HG03039 (cell line): ENCODE measurements at regions not wholly inside any gene's neighbourhood (a gene's known extent, or its start where the extent isn't known, plus 50 kb on each side); places are given as distances from the start of the nearest gene placed in this dataset.
"Not testable (repeated sequence)": the region's sequence is repeated elsewhere in the genome, so short reads cannot be mapped to it uniquely, and the experiment has no call there.

Experiments
- ATAC-seq: cut with Tn5 transposase; IDR thresholded peaks from one replicate; pipeline ENCODE4 v1.9.1; 2021; ENCODE audit warnings: mild to moderate bottlenecking, moderate library complexity; ENCODE audit not compliant: unreplicated experiment

DNA sequence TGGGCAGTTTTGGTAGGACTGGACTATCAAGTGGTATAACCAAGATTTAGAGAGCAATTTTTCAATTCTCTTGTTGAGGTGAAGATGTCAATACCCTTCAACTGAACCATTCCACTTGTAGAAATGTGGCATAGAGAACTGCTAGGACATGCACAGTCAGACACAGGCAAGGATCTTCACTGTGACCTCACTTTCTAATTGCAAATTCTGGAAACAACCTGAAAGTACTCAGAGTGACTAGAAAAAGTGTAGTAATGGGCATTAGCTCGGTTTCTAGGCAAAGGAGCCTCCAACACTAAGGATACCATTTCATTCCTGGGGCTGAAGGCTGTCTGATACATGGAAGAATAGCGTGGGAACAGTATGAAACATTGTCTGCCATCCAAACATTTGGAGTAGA lies 433.0 kb upstream of the RUNX1 start:
- ATAC-seq, result no peak

DNA sequence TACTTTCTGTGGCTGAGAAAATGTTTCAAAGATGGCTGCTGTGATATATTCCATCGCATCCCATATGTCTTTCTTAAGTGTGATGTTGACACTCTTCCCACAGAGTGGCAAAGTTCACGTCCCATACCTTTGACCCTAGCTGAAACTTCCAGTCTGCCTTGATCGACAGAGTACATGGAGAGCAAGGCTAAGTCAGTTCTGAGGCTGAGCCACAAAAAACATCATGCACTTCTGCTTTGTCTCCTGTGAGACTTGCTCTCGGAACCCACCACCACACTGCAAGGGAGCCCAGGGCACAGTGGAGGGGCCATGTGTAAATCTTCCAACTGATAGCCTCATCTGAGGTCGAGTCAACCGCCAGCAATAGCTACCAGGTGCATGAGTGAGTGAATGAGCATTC lies 431.9 kb upstream of the RUNX1 start:
- ATAC-seq, result no peak

DNA sequence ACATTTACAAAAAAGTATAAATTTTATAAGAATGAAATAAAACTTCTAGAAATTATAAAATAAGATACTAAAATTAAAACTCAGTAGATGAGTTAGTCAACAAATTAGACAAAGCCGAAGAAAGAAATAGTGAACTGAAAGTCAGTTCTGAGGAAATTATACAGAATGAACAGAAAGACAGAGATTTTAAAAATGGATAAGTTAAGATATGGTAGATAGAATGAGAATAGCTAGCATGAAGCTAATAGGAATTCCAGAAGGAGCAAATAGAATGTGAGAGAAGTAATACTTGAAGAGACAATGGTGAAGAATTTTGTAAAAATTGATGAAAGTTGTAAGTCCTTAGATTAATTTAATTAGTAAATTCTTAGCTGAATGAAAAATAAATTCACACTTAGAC lies 430.4 kb upstream of the RUNX1 start:
- ATAC-seq, result no peak

DNA sequence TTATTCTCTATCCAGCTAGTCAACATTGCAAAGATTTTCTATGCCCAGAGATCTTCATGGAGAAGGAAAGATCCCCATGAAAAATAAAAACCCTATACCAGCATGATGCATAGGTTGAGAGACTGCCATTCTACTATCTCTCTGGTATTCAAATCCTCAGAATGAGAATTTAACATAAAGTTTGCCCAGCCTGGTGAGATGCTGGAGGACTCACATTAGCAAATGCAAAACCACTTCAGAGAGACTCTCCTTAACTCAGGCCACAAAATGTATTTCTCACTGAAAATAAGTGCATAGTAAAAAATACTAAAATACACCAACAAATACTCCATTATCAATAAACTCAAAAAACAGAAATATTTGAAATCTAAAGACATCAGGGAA lies 430.0 kb upstream of the RUNX1 start:
- no peak for ATAC-seq

DNA sequence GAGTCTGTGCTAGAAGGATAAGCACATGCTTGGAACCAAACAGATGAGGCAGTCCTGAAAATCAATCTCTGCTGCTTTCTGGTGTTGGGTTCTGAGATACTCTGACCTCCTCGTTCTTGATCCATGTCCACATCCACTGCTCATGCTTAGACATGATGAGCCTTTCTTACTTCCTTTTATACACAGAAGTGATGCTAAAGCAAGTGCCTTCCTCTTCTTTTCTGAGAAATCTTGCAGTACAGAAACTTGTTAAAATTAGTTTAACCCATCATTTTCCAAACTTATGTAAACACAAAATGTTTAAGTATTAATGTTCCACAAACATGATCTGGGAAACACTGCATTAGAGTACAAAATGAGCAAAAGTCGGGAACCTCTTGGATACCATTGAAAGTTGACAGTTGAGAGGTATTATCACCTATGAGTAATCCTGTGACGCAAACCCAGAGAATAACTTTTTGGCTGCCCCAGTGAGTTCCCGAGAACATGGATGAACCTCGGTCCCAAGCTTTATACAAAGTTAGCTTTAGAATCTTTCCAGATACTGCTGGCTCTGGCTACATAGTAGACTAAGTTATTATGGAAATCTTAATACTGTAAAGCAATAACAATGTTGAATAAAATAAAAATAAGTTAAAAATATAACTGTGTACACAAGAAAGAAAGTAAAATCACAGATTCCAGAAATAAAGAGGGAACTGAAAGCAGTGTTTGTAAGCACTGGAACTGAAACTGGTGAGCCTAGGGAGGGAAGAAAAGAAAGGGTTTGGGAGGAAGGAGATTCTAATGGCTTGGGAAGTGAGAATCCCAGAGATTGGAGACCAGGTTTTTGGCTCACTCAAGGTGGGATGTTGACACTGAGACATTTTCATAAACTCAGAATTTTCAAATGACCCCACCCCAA lies 429.3 kb upstream of the RUNX1 start:
- no peak for ATAC-seq

DNA sequence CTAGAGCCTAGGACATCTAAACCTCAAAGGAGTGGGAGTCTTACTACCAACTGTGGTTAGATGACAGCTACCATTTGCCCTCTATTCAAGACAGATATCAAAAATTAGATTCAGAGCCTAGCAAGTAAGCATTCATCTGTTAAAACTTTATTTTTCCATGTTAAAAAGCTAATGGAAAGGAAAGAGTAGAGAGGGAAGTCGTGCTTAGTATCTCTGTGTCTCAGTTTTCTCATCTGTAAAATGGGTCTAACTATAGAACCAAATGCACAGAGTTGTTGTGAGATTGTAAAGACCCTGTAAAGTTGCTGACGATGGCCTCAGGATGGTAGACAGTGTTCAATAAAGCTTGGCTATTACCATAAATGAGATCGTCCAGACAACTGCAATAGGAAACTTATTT lies 428.5 kb upstream of the RUNX1 start:
- no peak for ATAC-seq

DNA sequence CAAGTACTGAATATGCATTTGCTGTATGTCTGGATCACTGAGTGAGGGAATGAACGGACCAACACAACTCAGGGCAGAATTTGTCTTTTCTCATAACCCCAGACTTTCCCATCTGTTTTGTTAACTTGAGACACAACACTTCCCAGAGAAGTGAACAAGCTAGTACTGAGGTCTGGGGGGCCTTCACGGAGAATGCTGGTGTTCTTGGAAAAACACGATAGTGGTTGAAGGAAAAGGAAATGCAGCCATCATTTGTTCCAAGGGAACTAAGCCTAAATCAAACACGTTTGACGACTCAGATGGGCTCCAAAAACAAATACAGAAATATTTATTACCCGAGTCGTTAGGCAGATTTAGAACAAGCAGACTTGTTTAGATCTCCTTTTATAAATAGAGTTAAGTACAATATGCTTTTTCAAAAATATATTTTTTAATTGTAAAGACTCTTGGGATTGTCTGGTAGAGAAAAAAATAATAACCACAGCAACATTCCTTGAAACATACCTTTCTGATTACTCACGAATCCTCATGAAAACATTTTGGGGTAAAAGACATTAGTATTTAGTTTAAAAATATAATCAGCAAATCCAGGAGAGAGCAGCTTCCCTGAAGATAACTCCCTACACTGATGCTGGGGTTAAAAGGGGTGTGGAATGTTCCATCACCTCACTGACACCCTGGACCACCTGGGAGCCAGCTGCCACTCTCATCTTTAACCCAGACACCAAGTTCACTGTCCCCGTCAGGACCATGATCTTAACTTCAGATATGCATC lies 427.7 kb upstream of the RUNX1 start:
- no peak for ATAC-seq

DNA sequence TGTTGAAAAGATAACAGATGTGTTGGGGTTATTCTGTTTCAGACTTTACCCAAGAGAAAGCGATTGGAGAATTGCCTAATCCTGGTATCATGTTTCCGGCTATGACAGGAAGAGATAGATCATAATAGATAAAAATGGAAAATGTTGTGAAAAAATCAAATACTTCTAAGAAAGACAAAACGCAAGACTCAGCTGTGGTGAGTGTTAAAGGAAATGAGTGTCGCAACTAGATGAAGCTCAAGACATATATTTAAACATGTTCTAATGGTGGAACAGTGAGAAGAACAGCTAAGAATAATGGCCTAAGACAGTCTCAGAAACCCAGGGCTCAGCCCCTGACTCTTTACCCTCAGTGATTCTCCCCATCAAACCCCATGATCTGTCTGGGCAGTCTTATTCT lies 426.7 kb upstream of the RUNX1 start:
- no peak for ATAC-seq

DNA sequence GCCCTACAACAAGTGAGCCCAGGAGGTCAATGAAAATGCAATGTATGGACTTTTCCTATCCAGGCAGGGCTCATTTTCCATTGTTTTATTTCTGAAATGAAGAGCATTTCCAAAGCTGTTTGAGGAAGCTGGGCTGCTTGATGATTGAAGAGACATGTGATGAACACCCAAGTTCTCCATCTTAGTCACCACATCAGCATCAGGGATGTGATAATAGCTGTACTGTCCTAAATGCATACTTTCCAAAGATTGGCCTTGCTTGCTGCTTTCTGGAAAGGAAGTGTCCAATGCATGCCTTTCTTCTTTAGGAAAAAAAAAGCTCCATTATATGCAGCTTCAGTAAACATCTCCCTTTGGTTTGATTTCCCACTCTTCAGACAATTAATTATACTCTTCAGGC lies 425.9 kb upstream of the RUNX1 start:
- no peak for ATAC-seq

DNA sequence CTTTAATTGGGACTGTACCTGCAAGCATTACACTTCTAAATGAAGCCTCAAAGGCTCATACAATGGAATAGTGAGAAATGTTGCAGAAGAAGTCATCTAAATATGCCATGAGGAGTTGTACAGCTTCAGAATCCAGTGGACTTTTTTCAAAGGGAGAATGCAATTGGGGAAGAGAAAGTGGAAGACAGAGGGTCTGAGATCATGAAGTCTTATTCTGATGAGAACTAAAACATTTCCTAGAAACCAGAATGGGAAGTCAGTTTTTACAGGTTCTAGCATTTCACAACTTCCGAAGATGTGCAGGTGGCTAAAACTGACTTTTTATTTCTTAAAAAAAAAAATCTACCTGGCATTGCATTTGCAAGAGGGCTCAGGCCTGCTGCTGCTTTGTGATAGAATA lies 424.4 kb upstream of the RUNX1 start:
- no peak for ATAC-seq

DNA sequence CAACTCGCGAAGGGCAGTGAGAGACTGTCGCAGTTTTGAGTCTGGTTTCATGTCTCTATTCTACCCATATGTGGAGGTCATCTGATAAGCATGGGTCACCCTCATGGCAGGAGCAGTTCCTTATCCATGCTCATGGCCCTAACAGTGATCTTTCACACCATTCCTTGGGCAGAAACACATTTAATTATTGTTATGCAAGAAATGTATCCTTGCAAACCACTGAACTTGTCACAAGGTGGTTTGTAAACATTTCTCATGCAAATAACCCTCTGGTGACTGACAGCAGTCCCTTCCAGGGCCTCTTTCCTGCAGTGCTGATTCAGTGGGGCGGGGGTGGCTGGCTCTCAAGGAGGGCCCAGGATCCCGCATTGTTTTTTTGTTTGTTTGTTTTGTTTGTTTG lies 421.4 kb upstream of the RUNX1 start:
- no peak for ATAC-seq

DNA sequence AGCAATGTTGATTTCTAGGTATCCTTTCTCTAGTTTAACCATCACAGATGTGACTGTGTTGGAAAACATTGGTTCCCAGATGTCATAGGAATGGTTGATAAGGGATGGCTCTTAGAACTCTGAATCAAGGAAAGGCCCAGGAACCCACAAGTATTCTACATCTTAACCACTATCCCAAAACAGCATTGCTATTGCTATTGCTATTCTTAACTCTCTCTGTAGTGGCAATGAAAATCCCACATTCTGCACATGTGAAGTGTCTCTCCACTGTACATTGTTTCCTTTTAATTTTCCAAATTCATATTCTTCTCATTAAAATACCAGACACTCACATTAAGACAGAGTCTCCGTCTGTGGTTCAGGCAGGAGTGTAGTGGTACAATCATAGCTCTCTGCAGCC lies 420.4 kb upstream of the RUNX1 start:
- no peak for ATAC-seq

DNA sequence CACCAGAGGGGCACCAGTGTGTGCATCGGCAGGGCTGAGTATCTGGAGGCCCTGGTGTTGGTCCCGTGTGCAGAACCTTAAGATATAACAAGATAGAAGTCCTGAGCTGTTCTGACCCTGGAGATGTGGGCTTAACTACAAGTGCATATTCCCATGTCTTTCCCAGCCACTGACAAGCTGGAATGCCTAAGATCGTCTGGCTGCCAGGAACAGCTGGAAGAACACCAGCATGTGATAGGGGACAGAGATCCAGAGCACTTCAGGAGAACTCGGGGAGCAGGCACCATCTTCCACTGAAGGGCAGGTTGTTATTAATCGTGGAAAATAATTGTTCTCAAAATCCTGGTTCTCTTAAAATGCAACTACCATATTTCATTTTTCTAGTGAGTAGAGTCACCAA lies 419.9 kb upstream of the RUNX1 start:
- ATAC-seq, result no peak

DNA sequence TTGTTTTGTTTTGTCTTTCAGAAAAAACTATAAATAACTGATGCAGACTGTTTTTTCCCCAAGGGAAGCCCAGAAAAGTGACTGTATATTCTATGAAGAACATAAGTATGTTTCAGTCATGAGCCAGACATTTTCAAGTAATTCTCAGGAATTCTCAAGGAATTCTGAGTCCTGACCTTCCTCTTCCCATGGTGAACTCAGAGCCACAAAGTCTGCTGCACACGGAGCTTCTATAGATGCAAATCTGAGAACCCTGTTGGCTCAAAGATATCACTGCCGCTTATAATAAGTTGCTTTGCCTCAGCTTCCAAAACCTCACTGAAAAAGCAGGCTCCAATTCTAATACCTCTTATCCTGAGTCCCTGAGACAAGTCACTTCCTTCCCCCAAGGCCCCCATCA lies 418.5 kb upstream of the RUNX1 start:
- no peak for ATAC-seq

DNA sequence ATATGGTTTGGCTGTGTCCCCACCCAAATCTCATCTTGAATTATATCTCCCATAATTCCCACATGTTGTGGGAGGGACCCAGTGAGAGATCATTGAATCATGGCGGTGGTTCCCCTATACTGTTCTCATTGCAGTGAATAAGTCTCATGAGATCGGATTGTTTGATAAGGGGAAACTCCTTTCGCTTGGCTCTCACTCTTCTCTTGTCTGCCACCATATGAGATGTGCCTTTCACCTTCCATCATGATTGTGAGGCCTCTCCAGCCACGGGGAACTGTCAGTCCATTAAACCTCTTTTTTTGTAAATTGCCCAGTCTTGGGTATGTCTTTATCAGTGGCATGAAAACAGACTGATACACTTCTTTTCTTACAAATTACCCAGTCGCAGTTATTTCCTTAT lies 417.6 kb upstream of the RUNX1 start:
- ATAC-seq, result not testable (repeated sequence)

DNA sequence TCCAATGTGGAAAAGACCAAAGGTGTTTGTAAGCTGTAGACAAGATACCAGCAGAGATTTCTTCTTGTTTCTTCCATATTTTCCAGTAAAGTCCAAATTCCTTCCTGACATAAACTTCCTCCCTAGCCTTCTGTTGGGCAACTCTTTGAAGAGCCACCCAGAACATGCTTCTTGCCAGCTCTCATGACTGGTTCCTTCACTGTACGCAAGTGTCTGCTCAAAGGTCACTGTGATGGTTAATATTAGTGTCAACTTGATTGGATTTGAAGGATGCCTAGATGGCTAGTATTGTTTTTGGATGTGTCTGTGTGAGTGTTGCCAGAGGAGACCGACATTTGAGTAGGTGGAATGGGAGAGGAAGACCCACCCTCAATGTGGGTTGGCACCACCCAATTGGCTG lies 416.6 kb upstream of the RUNX1 start:
- ATAC-seq, result no peak

DNA sequence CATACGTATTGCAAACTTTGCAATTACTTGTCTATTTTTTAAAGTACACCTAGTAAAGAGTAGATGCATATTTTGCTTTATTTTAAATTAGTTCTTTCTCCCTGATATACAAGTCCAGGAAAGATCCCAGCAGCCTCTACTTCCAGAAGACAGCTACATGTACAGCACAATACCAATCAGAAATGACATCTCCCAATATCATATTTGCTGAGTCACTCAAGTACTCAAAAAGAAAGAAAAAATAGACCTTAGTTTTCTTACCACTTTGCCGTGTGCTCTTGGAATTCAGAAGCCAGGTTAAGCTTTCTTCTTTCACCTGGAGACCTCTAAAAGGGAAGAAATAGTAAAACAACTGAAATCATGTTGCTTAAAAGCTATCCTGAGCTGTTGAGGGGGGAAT lies 412.6 kb upstream of the RUNX1 start:
- no peak for ATAC-seq

DNA sequence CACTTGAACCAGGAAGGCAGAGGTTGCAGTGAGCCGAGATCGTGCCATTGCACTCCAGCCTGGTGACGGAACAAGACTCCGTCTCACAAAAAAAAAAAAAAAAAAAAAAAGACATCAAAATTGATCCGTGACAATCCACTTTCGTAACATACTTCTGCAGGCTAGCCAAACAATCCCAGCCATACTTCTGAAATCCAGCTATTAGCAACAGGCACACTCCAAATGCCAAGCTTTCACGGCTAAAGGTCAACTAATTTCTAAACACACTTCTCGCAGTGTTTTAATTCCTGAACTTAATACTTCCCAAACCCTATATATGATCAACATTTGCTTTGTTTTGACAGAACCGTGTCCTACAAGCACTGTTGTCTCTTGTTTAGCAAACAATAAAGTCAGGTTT lies 411.3 kb upstream of the RUNX1 start:
- ATAC-seq, result no peak

DNA sequence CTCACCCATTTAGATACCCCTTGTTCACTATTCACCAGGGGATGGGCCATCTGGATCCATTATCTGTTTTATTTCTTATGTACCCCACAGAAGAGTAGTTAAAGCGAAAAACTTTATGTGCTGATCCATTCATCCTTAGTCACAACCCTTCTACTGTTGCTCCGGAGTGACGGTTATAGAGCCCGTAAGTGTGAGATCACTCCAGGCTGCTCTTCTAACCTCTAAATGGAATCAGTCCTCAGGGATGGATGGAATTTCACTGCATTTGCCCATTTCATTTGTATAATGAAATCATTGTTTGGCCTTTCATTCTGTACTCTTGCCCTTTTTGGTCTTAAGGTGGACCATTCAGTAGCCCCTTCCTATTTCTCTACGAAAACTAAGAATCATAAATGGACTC lies 409.3 kb upstream of the RUNX1 start:
- no peak for ATAC-seq

DNA sequence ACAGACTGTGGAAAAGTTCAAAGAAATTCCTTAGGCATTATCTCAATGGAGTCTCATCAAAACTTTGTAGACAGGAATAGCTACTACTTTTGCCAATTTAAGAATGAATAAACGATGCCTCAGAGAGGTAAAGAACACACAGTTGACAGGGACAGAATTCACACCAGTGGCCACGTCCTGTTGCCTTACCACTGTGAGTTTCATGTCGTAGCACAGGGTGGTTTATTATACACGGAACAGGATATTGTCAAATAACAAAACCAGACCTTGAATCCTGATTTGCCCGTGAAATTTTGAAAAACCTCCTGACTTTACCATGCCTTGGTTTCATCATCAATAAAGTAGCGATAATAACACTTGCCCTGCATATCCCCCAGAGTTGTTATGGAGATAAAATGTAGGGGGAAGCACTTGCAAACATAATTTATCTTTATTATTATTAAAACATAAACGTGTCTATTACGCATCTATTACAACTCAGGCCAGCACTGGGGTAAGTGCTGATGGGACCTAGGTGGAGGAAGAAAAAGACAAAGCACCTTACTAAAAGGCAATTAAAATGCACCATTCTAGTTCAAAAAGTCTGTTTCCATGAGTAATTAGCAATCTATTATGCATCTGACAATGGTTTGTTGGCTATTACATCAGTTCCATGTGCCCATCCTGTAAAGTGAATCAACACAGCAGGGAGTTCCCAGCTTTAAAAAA lies 408.1 kb upstream of the RUNX1 start:
- no peak for ATAC-seq

DNA sequence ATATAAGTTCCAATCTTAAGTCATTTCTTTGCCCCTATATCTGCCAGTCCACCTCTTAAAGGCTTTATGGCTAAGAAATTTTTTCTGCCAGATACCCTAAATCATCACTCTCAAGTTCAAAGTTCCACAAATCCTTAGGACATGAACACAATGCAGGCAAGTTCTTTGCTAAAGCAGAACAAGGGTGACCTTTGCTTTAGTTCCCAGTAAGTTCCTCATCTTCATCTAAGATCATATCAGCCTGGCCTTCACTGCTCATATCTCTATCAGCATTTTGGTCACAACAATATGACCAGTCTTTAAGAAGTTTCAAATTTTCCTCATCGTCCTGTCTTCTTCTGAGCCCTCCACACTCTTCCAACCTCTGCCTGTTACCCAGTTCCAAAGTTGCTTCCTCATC lies 402.2 kb upstream of the RUNX1 start:
- ATAC-seq, result no peak

DNA sequence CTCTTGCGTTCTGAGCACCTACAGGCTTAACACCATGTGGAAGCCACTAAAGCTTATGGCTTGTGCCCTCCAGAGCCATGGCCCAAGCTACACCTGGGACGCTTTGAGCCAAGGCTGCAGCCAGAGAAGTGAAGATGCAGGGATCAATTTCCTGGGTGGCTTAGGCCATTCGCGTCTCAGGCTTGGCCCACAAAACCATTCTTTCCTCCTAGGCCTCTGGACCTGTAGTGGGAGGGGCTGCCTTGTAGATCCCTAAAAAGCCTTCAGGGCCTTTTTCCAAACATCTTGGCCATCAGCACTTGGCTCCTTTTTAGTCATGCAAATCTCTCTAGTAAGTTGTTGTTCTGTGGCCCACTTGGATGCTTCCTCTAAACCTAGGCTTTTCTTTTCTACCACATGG lies 401.7 kb upstream of the RUNX1 start:
- no peak for ATAC-seq
